A204.1 (cell line): ENCODE measurements at regions not wholly inside any gene's neighbourhood (a gene's known extent, or its start where the extent isn't known, plus 50 kb on each side); places are given as distances from the start of the nearest gene placed in this dataset.
"Not testable (repeated sequence)": the region's sequence is repeated elsewhere in the genome, so short reads cannot be mapped to it uniquely, and the experiment has no call there.

Experiments used
- FAIRE-seq: peaks from 2 replicates; lab custom pipeline; 2012; peaks lifted over from hg19 to GRCh38; lab: Jason Lieb, UNC

DNA sequence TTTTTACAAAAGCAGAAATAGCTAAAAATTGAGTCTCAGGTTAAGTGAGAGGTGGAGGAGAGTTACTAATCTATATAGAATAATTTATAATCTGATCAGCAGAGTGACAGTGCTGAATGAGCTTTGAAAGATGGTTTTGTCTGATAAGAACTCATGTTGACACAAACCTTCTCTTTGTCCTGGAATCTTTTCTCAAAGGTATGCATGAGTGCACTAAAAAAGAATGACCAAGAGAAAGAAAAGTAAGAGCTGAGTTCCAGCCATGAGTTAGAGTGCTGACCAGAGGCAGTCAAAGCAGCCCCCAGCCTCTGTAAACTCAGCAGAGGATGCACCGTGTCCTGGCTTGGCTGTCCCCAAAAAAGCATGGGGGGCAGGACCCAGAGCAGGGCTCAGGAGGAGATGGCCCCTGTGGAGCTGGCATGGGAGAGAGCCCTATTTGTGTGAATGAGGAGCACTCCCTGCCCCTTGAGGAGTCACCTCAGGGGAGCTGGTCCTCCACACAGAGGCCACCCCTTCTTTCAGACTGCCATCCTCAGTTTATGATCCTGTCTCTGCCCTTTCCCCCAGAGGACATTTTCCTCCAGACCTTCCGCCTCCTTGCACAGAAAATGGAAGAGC is 129.8 kb downstream of the SEC23A start:
- FAIRE-seq, result no peak

DNA sequence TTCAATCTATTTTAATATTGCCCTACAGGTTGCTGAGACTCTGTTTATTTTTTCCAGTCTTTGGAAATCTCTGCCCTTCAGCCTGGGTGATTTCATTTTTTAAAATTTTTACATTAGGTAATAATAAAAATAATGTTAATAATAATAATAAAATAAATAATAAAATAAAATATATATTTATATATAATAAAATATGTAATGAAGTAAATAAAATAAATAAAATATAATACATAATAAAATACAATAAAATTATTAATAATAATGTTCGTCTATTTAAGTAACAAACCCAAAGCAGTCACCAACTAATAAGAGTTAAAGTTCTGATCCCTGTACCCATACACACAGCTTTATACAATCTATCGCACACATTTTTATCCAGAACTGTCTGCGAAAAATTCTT is 130.5 kb downstream of the SEC23A start:
- FAIRE-seq, result peak; percentile 88

DNA sequence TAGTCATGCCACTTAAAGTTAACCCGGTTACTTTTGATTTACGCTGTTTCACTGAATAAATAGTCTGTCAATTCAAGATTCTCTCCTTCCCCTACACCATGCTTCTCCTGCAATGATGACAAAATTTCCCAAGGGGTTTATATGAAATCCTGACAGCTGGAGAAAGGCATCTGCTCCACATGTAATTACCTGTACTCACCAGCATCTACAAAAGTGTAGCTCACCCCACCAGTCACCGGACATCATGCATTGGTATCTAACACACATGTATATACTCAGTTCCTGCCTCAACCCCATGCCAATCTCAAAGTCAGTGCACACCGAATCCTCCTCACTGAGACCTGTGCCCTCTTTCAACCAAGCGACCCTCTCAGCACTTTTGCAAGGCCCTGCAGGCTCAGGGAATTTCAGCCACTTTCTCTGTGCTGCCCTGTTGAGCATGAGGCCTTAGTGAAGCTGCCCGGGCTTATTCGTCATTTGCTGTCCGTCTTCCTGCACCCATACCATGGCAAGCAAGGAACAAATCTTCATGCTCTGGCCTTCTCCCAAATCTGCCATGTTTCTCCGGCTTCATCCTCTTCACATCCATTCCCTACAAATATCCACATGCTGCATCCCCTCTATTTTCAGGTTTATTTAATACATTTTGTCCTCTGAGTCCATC is 131.6 kb downstream of the SEC23A start:
- FAIRE-seq, result no peak

DNA sequence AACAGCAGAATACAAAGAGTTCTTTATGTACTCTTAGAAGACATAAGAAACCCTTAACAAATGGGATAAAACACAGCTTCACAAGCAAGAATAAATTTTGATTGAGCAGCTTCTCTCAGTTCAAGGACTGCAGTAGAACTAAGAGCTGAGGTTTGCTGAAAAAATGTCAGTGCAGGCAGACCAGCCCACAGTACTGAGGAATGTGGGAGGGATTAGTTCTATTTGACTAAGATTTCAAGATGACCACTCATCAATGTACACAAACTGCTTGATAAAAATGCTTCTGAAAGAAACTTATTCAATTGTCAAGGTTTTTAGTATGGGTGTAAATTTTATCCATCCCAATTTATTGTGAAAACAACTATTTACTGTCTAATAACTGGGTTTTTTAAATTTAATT is 138.4 kb downstream of the SEC23A start:
- FAIRE-seq, result no peak

DNA sequence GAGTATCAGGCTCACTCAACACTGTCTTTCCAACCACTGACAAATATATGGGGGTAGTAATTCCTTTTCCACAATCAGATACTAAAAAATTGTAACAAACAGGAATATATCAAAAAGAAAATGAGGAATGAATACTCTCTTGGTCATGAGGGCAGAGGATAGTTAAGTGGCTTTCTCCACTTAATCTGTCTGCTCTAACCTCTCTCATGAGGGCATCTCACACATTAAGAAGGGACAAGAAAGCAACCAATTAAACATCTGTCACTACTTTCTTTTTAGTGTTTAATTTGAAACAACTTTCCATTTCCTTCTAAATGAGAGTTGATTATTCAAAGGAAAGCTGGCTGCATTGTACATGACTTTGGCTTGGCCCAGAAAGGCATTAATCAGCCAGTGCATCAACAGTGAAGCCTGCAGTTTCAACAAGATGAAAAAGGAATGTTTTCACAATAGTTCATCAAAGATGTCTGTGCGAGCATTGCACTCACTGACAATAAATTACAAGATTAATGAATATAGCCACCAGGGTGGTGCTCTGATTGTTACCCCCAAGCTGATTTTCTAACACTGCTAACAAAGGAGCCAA is 142.0 kb downstream of the SEC23A start:
- no peak for FAIRE-seq

DNA sequence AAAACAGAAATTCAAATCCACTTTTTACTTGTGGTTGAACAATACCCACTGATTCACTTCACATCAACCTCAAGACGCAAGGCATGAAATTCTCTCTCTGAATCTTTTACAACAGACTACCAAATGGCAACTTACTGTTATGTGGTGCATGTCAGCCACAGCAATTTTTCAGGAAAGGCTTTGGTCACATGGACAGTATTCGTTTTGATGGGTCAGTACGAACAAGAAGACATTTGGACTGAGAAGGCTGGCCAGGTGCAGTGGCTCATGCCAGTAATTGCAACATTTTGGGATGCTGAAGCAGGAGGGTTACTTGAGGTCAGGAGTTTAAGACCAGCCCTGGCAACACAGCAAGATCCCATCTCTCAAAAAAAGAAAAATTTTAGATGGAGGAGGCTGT is 144.0 kb downstream of the SEC23A start:
- no peak for FAIRE-seq

DNA sequence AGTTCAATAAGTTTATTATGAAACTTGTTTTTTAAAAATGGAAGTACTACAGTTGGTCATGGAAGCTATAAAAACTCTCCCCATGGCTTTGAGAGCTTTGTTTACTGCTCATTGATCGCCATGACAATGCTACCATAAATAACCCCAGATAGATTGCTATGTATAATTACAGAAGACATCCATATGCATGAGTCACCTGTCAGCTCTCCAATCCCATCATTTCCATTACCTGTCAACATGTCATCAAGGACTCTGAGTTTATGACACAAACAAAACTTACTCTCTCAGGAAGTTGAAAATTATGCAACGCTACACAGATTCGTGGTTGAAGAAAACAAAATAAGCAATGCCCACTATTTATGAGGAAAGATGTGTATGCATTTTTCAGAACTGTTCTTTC is 144.4 kb downstream of the SEC23A start:
- FAIRE-seq, result no peak

DNA sequence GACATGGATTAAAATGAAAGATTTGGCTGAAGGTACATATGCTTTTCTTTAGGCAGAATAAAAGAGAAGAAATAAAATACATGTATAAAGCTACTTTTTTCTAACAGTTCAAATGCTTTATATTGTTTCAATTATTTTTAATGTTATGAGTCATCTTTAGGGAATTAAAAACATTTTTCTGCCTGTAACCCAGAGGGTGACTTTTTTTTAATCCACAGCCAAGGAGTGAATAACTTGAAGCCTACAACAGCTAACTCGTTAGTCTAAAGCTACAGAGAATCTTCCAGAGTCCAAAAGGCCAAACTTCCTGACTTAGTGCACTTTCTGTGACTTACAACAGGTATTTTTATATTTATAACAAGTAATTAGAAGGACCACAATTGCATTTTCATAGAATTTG is 151.6 kb downstream of the SEC23A start:
- no peak for FAIRE-seq

DNA sequence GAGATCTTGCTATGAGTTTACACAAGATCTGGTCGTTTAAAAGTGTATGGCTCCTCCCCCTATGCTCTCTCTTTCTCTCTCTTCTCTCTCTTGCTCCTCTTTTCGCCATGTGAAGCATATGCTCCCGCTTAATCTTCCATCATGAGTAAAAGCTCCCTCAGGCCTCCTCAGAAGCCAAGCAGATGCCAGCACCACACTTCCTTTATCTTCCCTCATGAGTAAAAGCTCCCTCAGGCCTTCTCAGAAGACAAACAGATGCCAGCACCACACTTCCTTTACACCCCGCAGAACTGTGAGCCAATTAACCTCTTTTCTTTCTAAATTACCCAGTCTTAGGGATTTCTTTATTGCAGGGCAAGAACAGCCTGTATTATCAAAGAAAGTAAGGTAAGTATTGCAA is 152.4 kb downstream of the SEC23A start:
- FAIRE-seq, result no peak

DNA sequence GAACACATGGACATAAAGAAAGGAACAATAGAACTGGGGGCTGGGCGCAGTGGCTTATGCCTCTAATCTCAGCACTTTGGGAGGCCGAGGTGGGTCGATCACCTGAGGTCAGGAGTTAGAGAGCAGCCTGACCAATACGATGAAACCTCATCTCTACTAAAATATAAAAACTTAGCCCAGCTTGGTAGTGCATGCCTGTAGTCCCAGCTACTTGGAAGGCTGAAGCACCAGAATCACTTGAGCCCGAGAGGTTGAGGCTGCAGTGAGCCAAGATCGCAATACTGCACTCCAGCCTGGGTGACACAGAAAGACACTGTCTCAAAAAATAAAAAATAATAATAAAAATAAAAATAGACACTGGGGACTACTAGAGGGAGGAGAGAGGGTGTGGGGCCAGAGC is 154.5 kb downstream of the SEC23A start:
- no peak for FAIRE-seq

DNA sequence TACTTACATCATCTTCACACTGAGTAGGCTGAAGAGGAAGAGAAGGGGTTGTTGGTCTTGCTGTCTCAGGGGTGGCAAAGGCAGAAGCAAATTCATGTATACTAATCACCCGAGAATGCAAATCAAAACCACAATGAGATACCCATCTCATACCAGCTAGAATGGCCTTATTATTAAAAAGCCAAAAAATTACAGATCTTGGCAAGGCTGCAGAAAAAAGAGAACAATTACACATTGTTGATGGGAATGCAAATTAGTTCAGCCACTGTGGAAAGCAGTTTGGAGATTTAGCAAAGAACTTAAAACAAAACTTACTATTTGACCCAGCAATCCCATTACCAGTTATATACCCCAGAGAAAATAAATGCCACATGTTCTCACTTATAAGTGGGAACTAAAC is 154.9 kb downstream of the SEC23A start:
- no peak for FAIRE-seq

DNA sequence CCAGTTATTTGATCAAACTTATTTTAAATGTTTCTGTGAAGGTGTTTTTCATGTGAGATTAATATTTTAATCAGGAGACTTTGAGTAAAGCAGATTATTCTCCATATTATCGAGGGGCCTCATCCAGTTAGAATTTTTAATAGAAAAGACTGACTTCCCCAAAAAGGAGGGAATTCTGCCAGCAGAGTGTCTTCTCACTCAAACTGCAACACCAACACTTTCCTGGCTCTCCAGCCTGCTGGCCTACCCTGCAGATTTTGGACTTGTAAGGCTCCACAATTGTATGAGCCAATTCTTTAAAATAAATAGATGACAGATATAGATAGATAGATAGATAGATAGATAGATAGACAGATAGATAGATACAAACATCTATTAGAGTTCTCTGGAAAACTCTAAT is 155.7 kb downstream of the SEC23A start:
- FAIRE-seq, result no peak

DNA sequence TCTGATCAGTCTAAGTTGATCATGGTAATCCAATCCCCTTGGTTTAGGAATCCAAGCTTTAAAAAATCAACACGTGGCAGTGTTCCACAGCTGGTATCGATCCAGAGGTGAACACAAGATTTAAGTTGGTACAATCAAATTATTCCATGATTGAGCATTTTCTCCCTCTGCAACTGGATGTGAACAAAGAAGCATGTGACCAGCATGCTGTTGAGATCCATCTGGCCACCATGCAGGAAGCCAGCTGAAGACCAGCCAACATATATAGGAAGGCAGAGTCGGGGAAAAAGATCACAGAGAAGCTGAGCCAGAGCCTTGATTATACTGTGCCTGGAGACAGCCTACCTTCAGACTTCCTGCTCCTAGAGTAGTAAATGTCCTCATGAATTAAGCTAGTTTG is 158.3 kb downstream of the SEC23A start:
- no peak for FAIRE-seq

DNA sequence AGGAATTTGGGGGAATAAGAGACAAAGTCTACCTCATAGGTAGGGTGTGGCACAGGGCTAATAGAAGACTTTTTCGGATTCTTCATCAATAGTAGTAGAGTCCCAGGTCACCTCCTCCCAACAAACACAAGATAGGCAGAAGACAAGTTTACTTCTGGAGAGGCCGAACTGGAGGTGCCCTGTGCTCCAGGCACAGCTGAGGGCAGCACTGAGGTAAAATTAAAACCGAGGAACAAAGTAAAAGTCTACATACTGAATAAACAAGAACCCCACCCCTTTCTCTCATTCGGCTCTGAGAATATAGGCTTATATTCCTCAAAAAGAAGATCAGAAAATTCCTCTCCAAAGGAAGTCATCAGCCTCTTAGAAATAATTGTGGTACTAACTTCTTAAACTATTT is 161.5 kb downstream of the SEC23A start:
- no peak for FAIRE-seq

DNA sequence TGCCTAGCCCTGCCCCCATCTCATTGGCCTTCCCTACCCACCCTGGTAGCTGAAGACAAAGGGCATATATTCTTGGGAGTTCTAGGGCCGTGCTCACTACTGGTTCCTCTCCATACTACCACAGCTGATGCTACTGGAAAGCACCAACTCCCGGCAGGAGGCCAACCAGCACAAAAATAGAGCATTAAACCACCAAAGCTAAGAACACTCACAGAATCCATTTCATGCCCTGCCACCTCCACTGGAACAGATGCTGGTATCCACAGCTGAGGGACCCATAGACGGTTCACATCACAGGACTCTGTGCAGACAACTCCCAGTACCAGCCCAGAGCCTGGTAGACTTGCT is 170.4 kb downstream of the SEC23A start:
- FAIRE-seq, result not testable (repeated sequence)

DNA sequence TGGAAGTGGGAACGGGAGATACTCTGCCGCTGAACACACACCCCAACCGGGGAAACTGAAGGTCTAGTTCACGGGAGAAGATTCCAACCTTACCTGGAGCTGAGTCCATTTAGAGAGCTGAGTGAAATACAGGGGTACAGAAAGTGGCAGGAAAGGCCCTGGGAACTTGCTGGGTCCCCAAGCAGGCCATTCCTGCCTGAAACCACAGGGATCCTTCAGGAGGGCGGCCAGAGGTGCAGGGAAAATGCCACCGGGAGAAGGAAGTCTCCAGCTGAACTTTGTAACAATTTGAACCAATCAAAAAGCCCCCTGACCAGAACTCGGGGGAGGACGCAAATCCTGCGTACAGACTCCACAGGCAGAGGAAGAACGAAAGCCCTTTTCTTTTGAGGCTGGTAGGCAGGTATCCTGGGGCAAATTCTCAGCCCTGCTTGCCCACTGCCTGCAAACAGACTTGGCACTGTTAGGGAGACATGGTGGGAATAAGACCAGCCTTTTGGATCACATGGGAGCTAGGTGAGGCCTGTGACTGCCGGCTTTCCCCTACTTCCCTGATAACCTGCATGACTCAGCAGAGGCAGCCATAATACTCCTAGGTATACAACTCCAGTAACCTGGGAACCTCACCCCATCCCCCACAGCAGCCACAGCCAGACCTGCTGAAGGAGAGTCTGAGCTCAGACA is 170.9 kb downstream of the SEC23A start:
- no peak for FAIRE-seq

DNA sequence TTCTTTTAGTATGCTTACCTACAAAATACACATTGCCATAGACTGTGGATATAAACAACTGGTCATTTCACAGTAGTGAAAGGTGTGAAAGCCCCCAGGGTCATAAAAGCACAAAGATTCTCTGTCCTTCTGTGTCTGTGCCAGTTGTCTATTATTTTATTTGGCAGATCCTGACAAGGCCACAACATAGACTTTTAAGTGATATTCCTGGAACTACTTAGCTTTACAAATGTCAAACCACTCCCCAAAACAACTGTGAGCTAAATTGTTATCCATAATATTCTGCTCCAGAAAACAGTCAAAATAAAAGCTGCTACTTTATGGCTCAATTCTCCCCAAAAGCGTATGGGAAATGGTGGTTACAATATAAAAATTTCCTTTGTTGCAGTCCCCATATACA is 172.1 kb downstream of the SEC23A start:
- no peak for FAIRE-seq

DNA sequence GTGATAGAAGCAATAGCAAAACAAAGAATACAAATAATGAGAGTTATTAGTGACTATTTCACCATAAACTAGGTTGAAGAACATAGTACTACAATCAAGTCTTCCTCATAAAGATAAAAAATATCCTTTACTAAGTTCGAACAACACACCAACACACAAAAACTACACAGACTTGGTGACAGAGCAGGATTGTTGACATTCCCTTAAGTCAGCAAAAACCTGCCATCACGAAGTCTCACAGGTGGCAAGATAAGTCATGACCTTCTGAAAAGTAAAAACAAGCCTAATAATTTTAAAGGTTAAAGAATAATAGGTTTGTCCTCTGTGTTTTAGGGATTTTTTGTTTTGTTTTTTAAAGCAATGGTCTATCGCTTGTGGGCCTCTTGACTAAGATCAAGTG is 173.0 kb downstream of the SEC23A start:
- no peak for FAIRE-seq

DNA sequence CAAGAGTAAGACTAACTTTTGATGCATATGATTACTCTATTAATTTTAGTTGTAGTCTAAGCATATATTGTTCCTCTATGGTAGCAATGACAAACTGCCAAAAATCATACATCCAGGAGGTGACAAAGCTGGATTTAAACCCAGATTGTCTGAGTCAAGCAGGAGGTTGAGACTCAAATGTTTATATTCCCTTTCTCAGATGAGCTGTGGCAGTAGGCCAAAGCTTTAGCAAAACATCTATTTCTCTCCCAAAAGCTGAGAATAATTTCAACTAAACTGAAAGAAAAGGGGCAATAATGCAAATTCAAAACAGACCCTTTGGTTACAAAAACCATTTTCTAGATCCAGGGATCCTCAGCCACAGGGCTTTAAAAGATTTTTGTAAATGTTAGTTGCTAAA is 173.6 kb downstream of the SEC23A start:
- FAIRE-seq, result no peak

DNA sequence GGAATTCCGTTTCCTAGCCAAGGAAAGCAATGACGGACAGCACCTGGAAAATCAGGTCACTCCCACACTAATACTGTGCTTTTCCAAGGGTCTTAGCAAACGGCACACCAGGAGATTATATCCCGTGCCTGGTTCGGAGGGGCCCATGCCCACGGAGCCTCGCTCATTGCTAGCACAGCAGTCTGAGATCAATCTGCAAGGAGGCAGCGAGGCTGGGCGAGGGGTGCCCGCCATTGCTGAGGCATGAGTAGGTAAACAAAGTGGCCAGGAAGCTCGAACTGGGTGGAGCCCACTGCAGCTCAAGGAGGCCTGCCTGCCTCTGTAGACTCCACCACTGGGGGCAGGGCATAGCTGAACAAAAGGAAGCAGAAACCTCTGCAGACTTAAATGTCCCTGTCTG is 181.1 kb downstream of the SEC23A start:
- FAIRE-seq, result not testable (repeated sequence)

DNA sequence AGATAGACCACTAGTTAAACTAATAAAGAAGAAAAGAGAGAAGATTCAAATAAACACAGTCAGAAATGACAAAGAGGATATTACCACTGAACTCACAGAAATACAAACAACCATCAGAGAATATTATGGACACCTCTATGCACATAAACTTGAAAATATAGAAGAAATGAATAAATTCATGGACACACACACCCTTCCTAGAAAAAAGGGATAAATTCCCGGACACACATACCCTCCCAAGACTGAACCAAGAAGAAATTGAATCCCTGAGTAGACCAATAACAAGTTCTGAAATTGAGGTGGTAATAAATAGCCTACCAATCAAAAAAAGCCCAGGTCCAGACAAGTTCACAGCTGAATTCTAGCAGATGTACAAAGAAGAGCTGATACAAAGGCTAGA is 187.9 kb downstream of the SEC23A start:
- no peak for FAIRE-seq

DNA sequence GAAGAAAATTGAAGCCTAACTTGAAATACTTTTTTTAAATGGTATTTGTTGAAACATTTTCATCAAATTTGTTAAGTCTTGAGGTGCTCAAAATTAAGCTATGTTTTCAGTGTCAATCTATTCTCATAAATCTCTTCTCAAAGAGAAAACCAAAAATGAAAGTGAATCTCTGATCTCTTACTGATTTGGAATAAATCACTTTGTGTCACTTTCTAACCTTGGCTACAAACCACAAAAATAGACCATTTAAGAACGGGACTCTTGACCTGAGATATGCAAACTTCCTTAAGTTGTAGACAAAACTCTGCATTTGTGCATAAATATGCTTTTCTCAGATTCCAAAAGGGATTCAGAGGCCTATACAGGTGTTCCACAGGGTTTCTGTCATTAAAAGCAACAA is 192.9 kb downstream of the SEC23A start:
- no peak for FAIRE-seq

DNA sequence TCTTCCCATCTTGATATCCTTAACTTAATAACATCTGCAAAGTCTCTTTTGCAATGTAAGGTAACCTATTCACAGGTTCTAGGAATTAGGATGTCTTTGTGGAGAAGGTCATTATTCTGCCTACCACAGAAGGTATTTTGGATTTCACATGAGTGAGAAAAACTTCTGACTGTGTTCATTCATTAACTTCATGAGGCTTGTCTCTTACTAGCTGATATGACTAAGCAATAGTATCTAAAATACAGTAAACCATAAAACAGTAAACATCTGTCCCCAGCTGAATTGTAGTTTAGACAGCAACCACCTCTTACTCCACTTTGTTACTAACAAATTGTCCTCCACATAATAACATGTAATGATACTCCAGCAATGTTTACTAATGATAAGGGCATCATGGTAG is 198.1 kb downstream of the SEC23A start:
- no peak for FAIRE-seq

DNA sequence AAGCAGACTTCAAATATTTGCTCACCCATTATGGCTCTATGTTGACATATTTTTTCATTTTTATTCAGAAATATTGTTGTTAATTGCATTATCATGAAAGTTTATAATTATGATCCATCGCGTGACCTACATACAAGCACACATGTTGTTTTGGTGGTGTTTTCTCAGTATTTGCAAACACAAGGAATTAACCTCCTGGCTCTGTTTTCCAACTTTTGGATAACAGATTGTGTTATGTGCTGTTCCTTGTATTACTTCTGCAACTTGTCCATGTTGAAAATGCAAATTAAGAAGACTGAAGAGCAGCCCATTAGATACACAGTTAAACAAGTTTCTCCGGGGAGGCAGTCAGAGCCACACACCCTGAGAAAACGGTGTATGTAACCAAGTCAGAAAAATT is 201.2 kb downstream of the SEC23A start:
- FAIRE-seq, result no peak
